K562 (cell line): ENCODE measurements at regions not wholly inside any gene's neighbourhood (a gene's known extent, or its start where the extent isn't known, plus 50 kb on each side); places are given as distances from the start of the nearest gene placed in this dataset.
A peak's percentile ranks its signal among the peaks of the same experiment; 100 is the strongest.

Source experiments
- ATAC-seq: fragments of 200-7000 bp; cut with Tn5 transposase; 3 replicates; pipeline ENCODE4 v1.9.1; 2020; ENCODE audit warnings: moderate library complexity
- BruUV-seq: library from RNA; stranded (reverse); fragments of 400-500 nt; replicated peaks from 2 replicates; lab custom pipeline; 2021; lab: Mats Ljungman, UMichigan
- CTCF ChIA-PET: fragments of 300-600 bp; formaldehyde crosslinking; extraction: SDS; loops from one replicate; lab custom pipeline; 2021; ENCODE audit warnings: low intra/inter-chr PET ratio; lab: Yijun Ruan, JAX
- POLR2A ChIA-PET: fragments of 300-600, 350-650 bp; sonication (Branson Sonifier 250); formaldehyde crosslinking; extraction: SDS; loops from one replicate; lab custom pipeline; 2021; ENCODE audit warnings: antibody characterized with exemption, inconsistent platforms; lab: Yijun Ruan, JAX
- DNase-seq, 4 experiments: peaks; one replicate each; pipeline versions ENCODE4 v3.0.0 to v3.0.0-alpha.2; 2011 to 2018; ENCODE audit warnings: low spot score in 3 of 4, mixed read lengths in 3 of 4; ENCODE audit errors: extremely low read depth in 1 of 4
- FAIRE-seq: peaks from 2 replicates; lab custom pipeline; 2011; peaks lifted over from hg19 to GRCh38; lab: Jason Lieb, UNC
- H2AFZ ChIP-seq: 2 replicates; pipeline ENCODE4 v1.6.0; 2011; ENCODE audit warnings: low read depth, low read length, control low read depth, inconsistent platforms
- H3K27ac ChIP-seq: fragments of 200-600 bp; 3 replicates; pipeline ENCODE4 v1.8.0; 2011; ENCODE audit warnings: low read depth, mild to moderate bottlenecking, control low read depth, inconsistent platforms, low read length, moderate library complexity, mixed read lengths; ENCODE audit errors: extremely low read depth
- H3K27me3 ChIP-seq, 2 experiments: fragments of 300-600 bp in 1 of 2; 2 replicates in 1 of 2; 3 replicates in 1 of 2; pipeline versions ENCODE4 v1.6.0 to v1.8.0; 2011; ENCODE audit warnings: inconsistent platforms in 2 of 2, low read length in 2 of 2, mild to moderate bottlenecking in 1 of 2, mixed read lengths in 1 of 2, moderate library complexity in 1 of 2; ENCODE audit not compliant: control insufficient read depth in 2 of 2, insufficient read depth in 2 of 2
- H3K36me3 ChIP-seq: fragments of 300-600 bp; 3 replicates; pipeline ENCODE4 v1.8.0; 2011; ENCODE audit warnings: mild to moderate bottlenecking, low read length, inconsistent platforms; ENCODE audit not compliant: control insufficient read depth, insufficient read depth
- H3K4me1 ChIP-seq, 2 experiments: fragments of 200-600 bp in 1 of 2; replicated peaks in 1 of 2; 2 replicates in 1 of 2; 3 replicates in 1 of 2; pipeline versions ENCODE4 v1.5.1 to v1.8.0; 2011; ENCODE audit warnings: inconsistent platforms in 2 of 2, low read length in 2 of 2, mild to moderate bottlenecking in 1 of 2, mixed read lengths in 1 of 2, moderate library complexity in 1 of 2; ENCODE audit not compliant: control insufficient read depth in 2 of 2, insufficient read depth in 2 of 2
- H3K4me2 ChIP-seq: 2 replicates; pipeline ENCODE4 v1.6.1; 2011; ENCODE audit warnings: low read length, control low read depth, inconsistent platforms, mixed read lengths; ENCODE audit not compliant: insufficient read depth
- H3K4me3 ChIP-seq: fragments of 200-600 bp; sonication (generic), shearing (Covaris generic); 2 replicates; pipeline ENCODE4 v1.5.1; 2016; ENCODE audit warnings: control low read depth, inconsistent platforms
- H3K79me2 ChIP-seq: fragments of 200-600 bp; 3 replicates; pipeline ENCODE4 v1.8.0; 2011; ENCODE audit warnings: low read length, inconsistent platforms; ENCODE audit not compliant: control insufficient read depth, insufficient read depth
- H3K9ac ChIP-seq, 2 experiments: 2 replicates each; pipeline versions ENCODE4 v1.6.0 to v1.6.1; 2011; ENCODE audit warnings: low read depth in 2 of 2, low read length in 2 of 2, control low read depth in 1 of 2, inconsistent platforms in 1 of 2, mild to moderate bottlenecking in 1 of 2, mixed read lengths in 1 of 2; ENCODE audit not compliant: insufficient read depth in 1 of 2
- H3K9me1 ChIP-seq: one replicate; pipeline ENCODE4 v1.6.0; 2011; ENCODE audit warnings: inconsistent platforms, mild to moderate bottlenecking, low read length, moderate library complexity; ENCODE audit not compliant: control insufficient read depth, insufficient read depth
- H3K9me3 ChIP-seq: replicated peaks from 2 replicates; pipeline ENCODE4 v1.5.1; 2011; ENCODE audit warnings: low read depth, low read length, inconsistent platforms; ENCODE audit not compliant: control insufficient read depth, insufficient read depth
- H4K20me1 ChIP-seq: replicated peaks from 2 replicates; pipeline ENCODE4 v1.6.1; 2011; ENCODE audit warnings: low read length, inconsistent platforms, mixed read lengths; ENCODE audit not compliant: control insufficient read depth, insufficient read depth
- EHMT2 ChIP-seq: fragments of 450-650 bp; IDR thresholded peaks from 2 replicates; pipeline ENCODE4 v1.6.1; 2018; ENCODE audit warnings: antibody characterized with exemption
- HMG20B ChIP-seq: fragments of 250-450 bp; sonication (Bioruptor Pico); IDR thresholded peaks from 2 replicates; pipeline ENCODE4 v1.5.0; 2021; ENCODE audit warnings: mild to moderate bottlenecking
- POLR2G ChIP-seq: fragments of 200-400 bp; formaldehyde crosslinking; IDR thresholded peaks from 2 replicates; pipeline ENCODE4 v1.6.1; 2017; ENCODE audit warnings: low read depth, mild to moderate bottlenecking, antibody characterized with exemption, low read length, moderate library complexity
- SNIP1 ChIP-seq: fragments of 450-650 bp; IDR thresholded peaks from 2 replicates; pipeline ENCODE4 v1.7.1; 2017; ENCODE audit warnings: low read depth, mild to moderate bottlenecking
- STAT5A ChIP-seq: IDR thresholded peaks from 2 replicates; pipeline ENCODE4 v1.6.1; 2012; ENCODE audit warnings: low read length, inconsistent platforms, borderline replicate concordance
- WGBS: fragments of 100-300 bp; shearing (Covaris generic); methylation state at CpG from one replicate; pipeline ENCODE4 v1.1.6; 2016; ENCODE audit warnings: low coverage, mixed read lengths; ENCODE audit not compliant: insufficient coverage; ENCODE audit errors: missing lambda C conversion rate; 5-methylcytosine and 5-hydroxymethylcytosine counted together
- in situ Hi-C: fragments of 300-500 bp; cut with MboI; formaldehyde crosslinking; loops from 4 replicates; pipeline ENCODE4 v1.15.0; 2018; ENCODE audit warnings: inconsistent platforms, mixed read lengths
- intact Hi-C: fragments of 100-400 bp; cut with micrococcal nuclease; formaldehyde crosslinking; loops from 2 replicates; pipeline ENCODE4 v1.14.2; 2022

- TF ChIP-seq SNIP1 (no peak), HMG20B (CRISPR knock-in tag) (no peak), STAT5A (no peak)
- TF ChIP-seq, all 486 proteins: peak for 0
Observed at GRCh38 chr16:22425847-22426246, 51.4 kb upstream of the CDR2 start (continued).

GRCh38 chr16:22425036-22425801, 50.8 kb upstream of the CDR2 start:
- Histone ChIP-seq H3K79me2 (no peaks in the 10 kb centered on the region), H3K9me1 (no peaks in the 10 kb centered on the region), H3K9ac (no peak overlapping the region), H4K20me1 (no peaks in the 10 kb centered on the region), H3K27ac (no peak overlapping the region), H3K27me3 (no peaks in the 10 kb centered on the region), H3K4me1 (no peaks in the 10 kb centered on the region; a peak in 2 of 5 replicates), H3K4me2 (no peak overlapping the region), H3K36me3 (peaks cover 27% of the 10 kb centered on the region; the same call in 2 of the 3 replicates), H3K9me3 (peaks cover 3% of the 10 kb centered on the region), H3K4me3 (no peak overlapping the region), H2AFZ (no peak overlapping the region)
- 86% methylated on average over 20 of the region's 26 CpGs for WGBS
- BruUV-seq: no TSS peak
- CTCF ChIA-PET: no interaction called here
- in situ Hi-C loops (no loop called here), intact Hi-C loops (no loop called here)
- ATAC-seq (no peak), FAIRE-seq (no peak), DNase-seq (no peak)
- TF ChIP-seq EHMT2 (no peak), POLR2G (peak; percentile 23; the same call in 1 of the 2 replicates)
- POLR2A ChIA-PET: no interaction called here
